NB4 (cell line): ENCODE measurements at regions not wholly inside any gene's neighbourhood (a gene's known extent, or its start where the extent isn't known, plus 50 kb on each side); places are given as distances from the start of the nearest gene placed in this dataset.

Source experiments
- CTCF ChIP-seq: IDR thresholded peaks from one replicate; pipeline ENCODE4 v1.5.1; 2012; ENCODE audit warnings: low read depth, low read length
- MYC ChIP-seq: IDR thresholded peaks from 2 replicates; pipeline ENCODE4 v1.6.1; 2011; ENCODE audit warnings: low read depth, low read length

- no peak for TF ChIP-seq CTCF
- no peak for TF ChIP-seq MYC
These were observed 733.0 kb upstream of the KIRREL3 start for GRCh38 chr11:127733552-127733951.
